ENCODE measurements at regions not wholly inside any gene's neighbourhood (a gene's known extent, or its start where the extent isn't known, plus 50 kb on each side); places are given as distances from the start of the nearest gene placed in this dataset.

DNA sequence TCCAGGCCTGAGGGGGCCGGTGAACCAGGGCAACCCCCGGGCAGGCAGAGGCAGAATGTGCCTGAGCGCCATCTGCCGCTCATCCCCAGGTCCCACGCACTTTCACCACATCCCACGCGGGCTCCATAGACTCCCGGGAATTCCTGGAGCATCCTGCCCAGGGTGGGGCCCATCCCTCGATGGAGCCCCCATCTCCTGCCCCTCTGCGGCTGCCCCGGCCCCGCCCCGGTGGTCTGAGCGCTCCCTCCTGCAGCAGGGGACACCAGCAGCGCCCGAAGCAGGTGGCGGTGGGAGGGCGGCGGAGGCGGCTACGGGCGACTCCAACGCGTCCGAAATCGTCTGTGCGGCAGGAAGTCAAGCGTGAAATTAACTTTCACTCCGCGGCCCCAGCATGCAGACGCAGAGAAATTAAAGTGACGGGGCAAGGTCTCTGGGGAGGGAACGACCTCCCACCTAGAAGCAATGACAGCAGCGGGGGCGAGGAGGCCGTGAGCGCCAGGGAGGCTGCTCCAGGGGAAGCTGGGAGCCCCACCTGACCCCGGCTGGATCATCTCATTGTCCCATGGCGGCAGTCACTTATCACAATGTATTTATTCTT lies 122.2 kb downstream of the NCOR2 start:
- no peak for DNase-seq (ENCODE audit: low spot score)

DNA sequence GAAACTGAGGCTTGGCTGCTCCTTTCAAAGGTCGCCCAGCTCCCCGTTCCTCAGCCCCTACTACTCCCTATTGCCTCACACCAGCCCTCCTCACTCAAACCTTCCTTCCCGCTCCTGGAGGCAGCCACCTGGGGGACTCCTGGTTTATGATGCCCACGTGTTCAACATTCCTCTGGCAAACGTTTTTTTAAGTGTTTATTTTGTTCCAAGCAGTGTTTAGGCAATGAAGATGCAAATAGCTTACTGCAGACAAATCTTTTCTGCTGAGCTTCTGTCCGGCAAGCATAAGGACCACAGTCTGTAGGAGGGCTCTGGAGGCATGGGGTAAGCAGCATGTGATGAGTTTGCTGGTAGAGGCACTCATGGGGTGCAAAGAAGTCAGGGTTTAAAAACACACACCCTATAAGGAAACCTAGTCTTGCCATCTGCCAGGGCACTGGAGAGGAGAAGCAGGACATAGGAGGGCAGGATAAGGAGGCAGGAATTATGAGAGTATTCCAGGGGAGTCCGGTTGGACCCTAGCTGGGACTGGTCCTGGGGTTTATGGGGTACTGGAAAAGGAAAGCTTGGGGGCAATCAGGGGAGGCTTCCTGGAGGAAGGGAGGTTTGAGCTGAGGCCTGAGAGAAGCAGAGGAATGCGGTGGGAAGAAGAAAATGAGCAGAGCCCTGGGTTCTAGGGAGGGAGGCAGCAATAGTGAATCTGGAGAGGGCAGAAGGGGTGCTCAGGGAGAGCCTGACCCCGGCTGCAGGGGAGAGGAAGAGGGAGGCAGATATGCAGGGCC lies 123.3 kb downstream of the NCOR2 start:
- no peak for DNase-seq (ENCODE audit: low spot score)

DNA sequence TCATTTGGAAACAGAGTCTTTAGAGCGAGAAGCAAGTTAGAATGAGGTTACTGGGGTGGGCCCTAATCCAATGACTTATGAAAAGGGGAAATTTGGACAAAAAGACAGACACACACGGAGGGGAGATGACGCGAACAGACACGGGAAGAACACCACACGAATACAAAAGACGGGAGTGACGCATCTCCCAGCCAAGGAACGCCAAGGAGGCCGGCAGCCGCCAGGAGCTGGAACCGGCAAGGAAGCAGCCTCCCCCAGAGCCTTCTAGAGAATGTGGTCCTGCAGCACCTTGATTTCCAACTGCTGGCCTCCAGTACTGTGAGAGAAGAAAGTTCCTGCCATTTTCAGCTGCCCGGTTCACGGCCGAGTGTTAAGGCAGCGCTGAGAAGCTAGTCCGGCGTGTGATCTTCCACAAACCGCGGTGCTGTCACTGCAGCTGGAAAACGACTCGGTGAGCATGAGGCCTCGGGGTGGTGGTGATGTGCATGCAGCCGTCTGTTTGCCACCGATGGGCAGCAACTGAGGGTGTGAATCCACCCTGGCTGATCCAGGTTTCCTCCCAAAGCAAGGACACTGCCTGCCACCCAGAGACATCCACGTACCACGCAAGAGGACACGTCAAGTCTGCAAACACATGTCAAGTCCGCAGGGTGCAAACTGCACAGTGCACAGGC lies 124.5 kb downstream of the NCOR2 start:
- no peak for DNase-seq (ENCODE audit: low spot score)

DNA sequence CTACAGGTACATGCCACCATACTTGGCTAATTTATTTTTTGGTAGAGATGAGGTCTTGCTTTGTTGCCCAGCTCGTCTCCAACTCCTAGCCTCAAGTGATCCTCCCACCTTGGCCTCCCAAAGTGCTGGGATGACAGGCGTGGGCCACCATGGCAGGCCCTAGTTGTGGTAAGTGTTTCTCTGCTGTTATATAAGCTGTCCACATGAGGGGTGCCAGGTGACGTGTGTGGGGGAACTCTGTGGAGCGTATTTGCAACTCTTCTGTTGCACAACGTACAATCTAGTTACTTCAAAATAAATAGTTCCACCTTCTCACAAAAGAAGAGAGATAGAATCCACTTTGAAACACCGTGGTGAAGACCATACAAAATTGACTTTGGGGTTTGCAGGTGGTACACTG lies 125.1 kb downstream of the NCOR2 start:
- DNase-seq (ENCODE audit: low spot score), result no peak

DNA sequence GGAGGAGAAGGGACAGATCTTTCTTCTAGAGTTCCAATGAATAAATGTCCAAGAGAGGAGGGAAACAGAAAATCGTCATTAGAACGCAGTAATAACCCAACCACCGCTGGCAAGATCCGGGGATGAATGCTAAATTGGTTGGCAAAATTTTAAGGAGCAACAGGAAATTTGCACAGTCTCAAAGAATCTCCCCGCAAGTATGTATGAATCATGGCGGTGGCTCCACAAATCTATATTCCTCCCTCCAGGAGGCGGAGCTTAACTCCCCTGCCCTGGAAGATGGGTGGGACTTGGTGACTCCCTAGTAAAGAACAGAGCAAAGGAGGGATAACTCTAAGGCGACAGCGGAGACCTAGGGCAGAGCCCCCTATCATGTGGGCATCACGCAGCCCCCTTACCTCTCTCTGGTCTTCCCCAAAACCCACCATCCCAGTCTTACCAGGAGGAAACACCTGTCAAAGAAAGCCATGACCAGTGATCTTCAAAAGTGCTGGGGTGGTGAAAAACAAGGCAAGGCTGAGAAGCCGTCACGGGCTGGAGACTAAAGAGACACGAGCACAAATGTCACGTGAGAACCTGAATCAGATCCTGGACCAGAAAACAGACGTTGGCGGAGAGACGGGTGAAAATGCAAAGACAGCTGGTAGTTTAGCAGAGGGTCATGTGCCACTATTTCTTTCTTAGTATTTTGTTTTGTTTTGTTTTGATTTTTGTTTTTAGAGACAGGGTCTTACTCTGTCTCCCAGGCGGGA lies 125.8 kb downstream of the NCOR2 start:
- DNase-seq (ENCODE audit: low spot score), result no peak

DNA sequence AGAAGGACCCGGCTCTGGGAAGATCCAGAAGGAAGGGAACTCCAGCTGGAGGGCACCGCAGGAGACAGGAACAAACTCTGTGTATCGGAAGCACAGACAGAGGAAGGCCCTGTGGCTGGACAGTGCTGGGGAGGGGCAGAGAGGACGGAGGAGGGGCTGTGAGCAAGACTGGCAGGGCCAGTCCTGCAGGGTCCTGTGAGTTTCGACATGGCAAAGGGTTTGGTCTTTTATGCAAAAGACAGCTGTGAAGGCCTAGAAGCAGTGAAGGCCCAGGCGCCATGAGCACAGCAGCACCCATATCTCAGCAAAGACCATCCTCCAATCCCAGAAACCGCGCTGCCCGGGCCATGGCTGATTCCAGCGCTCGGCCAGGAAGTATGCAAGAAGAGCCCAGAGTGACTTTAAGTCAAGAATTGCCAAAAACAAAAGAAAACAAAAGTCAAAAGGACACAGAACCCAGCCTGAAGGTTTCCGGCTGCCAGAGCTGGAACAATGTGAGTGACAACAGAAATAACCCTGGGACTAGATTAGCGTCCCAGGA lies 126.5 kb downstream of the NCOR2 start:
- no peak for DNase-seq (ENCODE audit: low spot score)

DNA sequence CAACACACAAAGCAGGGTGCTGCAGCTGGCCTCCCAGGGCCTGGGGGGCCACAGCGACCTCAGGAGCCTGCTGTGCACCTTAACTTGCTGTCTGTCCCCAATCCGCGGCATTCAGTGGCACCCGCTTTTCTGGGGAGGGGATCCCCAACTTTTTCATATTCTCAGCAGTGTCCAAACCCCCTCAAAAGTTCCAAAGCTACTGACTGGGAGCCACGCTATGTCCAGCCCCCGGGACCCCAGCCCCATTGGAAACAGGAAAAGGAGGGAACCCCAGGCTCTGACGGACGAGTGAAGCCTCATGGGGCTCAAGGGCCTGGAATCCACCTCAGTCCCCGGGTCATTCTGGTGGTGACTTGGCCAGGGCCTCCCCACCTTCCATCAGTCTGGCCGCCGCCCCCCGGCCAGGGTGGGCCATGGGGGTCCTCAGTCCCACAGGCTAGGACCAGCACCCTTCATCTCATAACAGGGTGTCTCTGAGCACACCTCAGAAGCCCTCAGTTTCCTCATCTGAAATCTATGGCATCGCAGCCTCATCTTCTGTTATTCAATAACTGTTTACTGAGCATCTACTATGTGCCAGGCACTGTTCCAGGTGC lies 127.3 kb downstream of the NCOR2 start:
- no peak for DNase-seq (ENCODE audit: low spot score)

DNA sequence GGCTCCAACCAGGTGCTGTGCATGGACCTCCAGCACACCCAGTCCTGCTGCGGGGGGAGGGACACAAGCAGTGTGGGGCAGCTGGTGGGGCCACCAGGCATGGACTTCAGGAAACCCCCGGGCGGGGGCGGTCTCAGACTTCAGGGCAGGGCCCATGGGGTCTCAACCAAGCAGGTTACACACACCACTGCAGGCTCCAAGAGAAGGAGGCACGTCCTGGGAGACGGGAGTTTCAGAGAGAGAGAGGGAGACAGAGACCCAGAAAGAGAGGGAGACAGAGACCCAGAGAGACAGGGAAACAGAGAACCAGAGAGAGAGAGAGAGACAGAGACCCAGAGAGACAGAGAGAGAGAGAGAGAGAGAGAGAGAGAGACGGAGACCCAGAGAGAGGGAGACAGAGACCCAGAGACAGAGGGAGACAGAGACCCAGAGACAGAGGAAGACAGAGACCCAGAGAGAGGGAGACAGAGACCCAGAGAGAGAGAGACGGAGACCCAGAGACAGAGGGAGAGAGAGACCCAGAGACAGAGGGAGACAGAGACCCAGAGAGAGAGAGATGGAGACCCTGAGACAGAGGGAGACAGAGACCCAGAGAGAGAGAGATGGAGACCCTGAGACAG lies 128.9 kb downstream of the NCOR2 start:
- no peak for DNase-seq (ENCODE audit: low spot score)

DNA sequence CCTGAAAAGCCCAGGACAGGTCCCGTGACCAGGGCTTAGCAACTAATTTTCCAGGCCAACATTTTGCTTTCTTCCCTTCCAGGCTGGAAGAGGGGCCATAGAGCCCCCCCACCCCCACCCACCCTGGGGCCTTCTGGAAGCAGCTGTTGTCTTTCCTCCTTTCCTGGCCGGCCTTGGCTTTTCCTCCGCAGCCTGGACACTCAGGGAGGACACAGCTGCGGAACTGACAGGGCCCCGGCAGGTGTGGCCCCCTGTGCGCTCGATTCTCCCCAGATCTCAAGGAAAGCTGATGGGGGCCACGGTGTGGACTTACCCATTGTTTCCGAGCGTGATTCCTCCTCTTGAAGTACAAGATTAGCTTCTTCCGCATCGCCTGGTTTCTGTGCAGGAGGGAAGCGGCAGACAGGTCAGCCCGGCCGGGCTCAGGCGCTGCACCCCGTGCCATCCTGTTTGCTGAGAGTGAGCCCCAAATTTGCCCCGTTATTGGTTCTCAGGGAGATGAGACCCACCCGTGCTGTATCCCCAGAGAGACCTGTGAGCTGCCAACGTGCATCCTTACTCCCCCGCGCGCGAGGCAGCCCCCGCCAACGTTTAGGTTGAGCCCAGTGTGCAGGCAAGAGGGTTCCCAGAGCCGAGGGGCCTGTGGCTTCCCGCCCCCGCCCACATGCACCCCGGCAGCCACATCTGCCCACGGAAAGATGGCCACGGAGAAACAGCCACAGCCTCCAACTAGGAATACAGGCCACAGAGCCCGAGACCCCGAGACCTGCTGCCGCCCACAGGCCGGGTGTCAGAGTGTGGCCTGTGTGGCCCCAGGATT lies 129.6 kb downstream of the NCOR2 start:
- no peak for DNase-seq (ENCODE audit: low spot score)

DNA sequence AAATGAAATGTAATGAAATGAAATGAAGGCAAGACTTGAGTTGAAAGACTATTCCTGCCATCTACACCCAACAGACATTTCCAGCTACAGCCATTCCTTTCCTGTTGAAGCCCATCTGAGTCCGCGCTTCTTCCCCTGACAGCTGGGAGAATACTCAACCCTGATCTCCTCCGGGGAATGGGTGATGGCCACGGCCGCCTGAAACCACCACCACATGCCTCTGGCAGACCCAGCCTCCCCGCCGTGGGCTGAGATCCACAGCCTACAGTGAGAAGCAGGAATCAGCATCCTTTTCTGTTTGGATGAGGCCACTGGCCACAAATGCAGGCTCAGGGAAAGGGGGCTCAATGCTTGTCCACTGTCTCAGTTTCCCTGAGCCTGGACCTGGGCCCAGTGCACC lies 130.3 kb downstream of the NCOR2 start:
- DNase-seq (ENCODE audit: low spot score), result no peak

DNA sequence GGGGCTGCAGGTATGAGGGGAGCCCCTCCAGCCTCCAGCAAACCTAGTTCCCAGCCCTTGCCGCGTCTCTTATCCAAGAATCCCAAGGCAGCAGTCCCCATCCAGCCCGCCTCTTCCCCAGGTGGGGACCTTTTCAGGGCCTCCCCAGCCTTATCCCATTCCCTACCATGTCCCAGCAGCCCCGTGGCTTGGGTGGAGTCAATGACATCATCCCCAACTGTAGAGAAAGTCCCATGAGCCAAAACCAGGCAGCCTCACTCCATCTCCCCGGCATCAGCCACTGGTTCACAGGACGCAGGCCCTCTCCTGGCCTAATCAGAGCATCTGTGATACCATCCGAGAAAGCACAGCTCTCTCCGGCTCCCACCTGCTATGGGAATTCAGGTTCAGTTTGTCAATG lies 131.0 kb downstream of the NCOR2 start:
- DNase-seq (ENCODE audit: low spot score), result no peak

DNA sequence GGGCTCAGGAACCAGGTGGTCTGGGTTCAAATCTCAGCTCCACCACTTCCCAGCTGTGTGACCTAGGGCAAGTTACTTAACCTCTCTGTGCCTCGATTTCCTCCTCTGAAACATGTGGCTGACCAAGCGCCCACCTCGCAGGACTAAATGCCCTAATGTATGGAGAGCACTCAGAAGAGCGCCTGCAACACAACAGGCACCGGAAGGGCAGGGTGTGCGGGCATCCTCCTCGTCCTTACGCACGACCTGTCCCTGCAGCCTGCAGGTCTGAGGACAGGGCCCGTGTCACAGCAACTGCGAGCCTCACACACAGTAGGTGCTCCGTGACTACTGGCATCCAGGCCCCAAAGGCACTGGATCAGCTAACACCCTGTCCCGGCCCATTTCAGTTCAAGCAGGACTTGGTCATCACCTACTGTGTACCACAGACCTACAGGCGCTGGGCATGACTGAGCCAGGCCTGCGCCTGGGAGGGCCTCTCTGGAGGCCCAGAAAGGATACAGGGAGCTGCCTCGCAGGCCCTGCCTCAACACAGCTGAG lies 131.5 kb downstream of the NCOR2 start:
- no peak for DNase-seq (ENCODE audit: low spot score)

DNA sequence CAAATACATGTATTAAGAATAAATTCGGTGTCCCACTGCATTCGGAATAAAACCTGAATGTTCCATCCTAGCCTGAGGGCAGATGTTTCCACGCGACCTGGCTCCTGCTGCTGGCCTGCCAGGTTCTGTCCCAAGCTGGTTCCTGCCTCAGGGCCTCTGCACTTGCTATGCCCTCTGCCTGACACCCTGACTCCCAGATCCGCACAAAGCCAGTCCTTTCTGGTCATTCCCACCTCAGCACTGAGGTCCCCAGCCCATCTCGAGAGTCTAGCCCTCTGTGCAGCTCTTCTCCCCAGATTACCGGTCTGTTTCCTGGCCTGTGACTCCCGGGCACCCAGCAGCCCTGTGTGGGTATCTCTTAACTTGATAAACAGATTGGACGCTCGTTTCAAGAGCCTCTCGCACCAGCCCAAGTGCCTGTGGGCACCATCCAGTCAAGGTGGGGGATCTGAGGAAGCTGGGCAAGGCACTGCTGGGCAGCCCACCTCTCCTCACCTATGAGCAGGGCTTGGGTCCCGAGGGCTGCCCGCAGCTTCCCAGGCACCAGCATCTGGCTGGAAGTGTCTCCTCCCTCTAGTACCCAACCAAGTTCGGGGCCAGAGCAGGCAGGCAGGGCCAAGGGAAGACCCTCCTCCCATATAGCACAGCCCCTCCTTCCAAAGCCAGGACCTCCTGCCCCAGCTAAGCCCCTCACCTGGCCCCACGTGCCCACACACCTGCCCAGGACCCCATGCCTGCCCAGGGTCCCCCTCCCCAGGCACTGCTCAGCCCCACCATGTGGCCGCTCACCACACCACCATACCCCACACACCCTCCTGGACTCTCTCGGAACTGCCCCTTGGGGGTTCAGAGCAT lies 132.2 kb downstream of the NCOR2 start:
- no peak for DNase-seq (ENCODE audit: low spot score)

DNA sequence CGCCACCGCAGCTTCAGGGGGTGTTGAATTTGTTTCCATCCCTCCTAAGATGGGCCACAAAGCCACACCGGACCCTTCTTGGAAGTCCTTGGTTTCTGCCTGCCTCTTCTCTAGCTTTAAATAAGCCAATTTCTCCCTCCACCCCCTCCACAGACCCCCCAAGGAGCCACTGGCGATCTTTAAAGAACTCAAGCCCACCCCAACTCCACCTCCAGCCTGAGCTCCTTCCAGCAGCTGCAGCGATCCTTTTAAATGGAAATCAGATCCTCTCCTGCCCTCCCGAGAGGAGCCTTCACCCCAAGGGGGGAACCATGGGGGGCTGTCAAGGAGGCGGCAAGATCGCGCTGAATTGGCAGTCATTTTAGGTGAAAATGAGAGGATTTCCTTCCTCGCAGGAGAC lies 133.1 kb downstream of the NCOR2 start:
- no peak for DNase-seq (ENCODE audit: low spot score)

DNA sequence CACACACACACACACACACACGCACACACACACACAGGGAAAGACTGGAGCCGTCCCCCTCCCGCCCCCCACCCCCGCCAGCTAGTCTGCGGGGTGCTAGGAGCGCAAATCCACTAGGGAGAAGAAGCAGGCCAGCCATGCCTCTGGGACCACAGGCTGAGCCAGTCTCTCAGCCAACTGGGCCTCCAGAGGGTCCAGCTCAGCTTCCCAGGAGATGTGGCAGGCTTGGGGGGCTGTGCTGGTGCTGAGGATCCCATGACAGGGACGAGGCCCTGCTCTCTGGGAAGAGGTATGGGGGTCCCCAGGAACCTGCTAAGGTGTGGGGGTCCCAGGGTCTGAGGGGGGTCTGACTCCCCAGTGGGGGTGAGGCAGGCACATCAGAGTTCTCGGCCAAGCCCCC lies 133.5 kb downstream of the NCOR2 start:
- no peak for DNase-seq (ENCODE audit: low spot score)

DNA sequence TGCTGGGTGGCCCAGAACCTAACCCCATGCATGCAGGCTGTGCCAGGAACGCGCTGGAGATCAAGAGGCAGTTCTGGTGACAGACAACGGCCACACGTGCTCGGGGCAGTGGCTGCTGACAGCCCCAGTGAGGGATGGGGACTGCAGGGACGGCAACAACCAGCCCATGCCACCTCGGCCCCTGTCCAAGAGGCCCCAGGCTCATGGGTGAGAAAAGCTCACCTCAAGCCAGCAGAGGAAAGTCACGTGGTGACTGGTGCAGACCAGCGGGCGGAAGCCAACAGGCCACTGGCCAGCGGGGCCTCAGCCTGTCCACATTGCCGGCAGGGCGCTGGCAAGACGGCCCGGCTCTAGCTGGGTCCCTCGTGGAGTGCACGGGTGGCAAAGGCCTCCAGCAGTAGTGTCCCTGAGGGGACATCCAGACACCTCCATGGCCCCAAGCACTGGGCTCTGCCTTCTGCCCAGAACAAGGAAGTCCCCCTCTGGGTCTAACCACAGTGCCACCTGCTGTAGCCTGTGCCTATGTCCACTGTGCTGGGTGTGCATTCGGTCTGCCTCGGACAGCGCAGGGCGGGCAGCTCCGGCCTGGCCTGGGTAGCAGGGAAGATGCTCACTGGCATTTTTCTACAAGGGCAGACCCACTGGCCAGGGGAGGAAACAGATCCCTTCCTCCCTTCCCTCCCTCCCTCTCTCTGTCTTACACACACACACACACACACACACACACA lies 134.1 kb downstream of the NCOR2 start:
- no peak for DNase-seq (ENCODE audit: low spot score)

DNA sequence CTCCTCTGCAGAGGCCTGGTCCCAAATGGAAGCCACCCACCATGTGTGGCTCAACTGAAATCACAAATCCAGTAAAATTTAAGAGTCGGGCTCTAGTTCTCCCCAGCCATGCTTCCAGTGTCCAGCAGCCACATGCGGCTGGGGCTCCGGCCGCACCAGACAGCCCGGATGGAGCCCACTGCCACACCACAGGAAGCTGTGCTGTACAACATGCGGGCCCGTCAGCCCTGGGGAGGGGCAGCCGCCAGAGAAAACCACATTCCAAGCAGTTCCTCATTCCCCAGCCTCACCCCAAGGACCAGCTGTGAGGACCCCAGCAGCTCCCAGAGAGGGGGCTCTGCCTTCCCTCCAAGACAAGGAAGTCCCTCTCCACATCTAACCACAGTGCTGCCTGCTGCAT lies 135.0 kb downstream of the NCOR2 start:
- no peak for DNase-seq (ENCODE audit: low spot score)

DNA sequence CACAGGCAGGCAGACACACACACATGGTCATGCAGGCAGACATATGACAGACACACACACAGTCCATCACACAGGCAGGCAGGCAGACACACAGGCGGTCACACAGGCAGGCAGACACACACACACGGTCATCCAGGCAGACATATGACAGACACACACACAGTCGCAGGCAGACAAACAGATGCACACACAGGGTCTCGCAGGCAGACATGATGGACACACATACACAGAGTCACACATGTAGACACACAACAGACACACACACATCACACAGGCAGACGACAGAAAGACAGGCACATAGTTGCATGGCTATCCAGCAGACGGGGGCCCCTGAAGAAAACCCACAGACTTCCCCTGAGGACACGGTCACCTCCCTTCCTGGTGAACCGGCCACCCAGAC lies 135.4 kb downstream of the NCOR2 start:
- DNase-seq (ENCODE audit: low spot score), result no peak

DNA sequence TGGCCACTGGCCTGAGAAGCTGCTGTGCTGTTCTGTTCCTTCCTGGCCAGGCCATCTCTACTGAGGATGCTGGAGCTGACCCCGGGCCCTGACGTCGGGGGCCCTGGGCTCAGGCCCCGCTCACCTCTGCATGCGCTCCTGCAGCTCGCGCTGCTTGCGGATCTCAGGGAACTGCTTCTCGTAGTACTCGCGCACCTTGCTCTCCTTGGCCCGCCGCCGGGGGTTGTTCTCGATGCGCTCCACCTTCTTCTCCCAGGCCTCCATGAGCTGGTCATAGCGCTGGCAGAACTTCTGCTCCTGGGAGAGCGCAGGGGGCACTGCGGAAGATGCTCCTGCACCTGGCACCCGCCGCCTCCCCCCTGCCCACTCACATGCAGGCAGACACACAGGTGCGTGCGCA lies 135.6 kb downstream of the RFLNA start:
- DNase-seq (ENCODE audit: low spot score), result no peak

All from hematopoietic multipotent progenitor cell treated with erythropoietin and hydrocortisone succinate and interleukin-3 and kit ligand, for 17 days (in vitro differentiated cells).